Dedifferentiated amniotic fluid mesenchymal stem cell (primary cell): ENCODE measurements at regions not wholly inside any gene's neighbourhood (a gene's known extent, or its start where the extent isn't known, plus 50 kb on each side); places are given as distances from the start of the nearest gene placed in this dataset.
A peak's percentile ranks its signal among the peaks of the same experiment; 100 is the strongest.

Experiments used
- DNase-seq: peaks from one replicate; pipeline ENCODE4 v3.0.0-alpha.2; 2016; ENCODE audit errors: extremely low spot score

- peak; percentile 43 for DNase-seq
Measured at GRCh38 chr21:28464095-28464494, 528.6 kb downstream of the LTN1 start.

- no peak for DNase-seq
Measured at GRCh38 chr21:28459193-28459592, 533.5 kb downstream of the LTN1 start.

- DNase-seq: no peak
Measured at GRCh38 chr21:28458446-28458845, 534.2 kb downstream of the LTN1 start.

- DNase-seq: peak; percentile 31
Measured at GRCh38 chr21:28455253-28455600, 537.5 kb downstream of the LTN1 start.

- peak; percentile 52 for DNase-seq
Measured at GRCh38 chr21:28454564-28455252, 538.0 kb downstream of the LTN1 start.

GRCh38 chr21:28447462-28447861 lies 545.2 kb downstream of the LTN1 start:
- DNase-seq: peak; percentile 86

- peak; percentile 85 for DNase-seq
Measured at GRCh38 chr21:28445141-28445830, 547.4 kb downstream of the LTN1 start.

- no peak for DNase-seq
Measured at GRCh38 chr21:28444557-28444956, 548.1 kb downstream of the LTN1 start.

GRCh38 chr21:28444111-28444510 lies 548.6 kb downstream of the LTN1 start:
- DNase-seq: no peak

GRCh38 chr21:28442624-28443023 lies 550.1 kb downstream of the LTN1 start:
- DNase-seq: peak; percentile 86

GRCh38 chr21:28442085-28442484 lies 550.6 kb downstream of the LTN1 start:
- DNase-seq: no peak

GRCh38 chr21:28439788-28440187 lies 552.9 kb downstream of the LTN1 start:
- peak; percentile 66 for DNase-seq

GRCh38 chr21:28439251-28439650 lies 553.4 kb downstream of the LTN1 start:
- no peak for DNase-seq

GRCh38 chr21:28437061-28437460 lies 555.6 kb downstream of the LTN1 start:
- DNase-seq: no peak

GRCh38 chr21:28436286-28436932 lies 556.3 kb downstream of the LTN1 start:
- no peak for DNase-seq

- DNase-seq: no peak
Measured at GRCh38 chr21:28431527-28432200, 561.0 kb downstream of the LTN1 start.

- peak; percentile 38 for DNase-seq
Measured at GRCh38 chr21:28431022-28431421, 561.7 kb downstream of the LTN1 start.

- peak; percentile 11 for DNase-seq
Measured at GRCh38 chr21:28429161-28429560, 563.5 kb downstream of the LTN1 start.

GRCh38 chr21:28427394-28428022 lies 565.2 kb downstream of the LTN1 start:
- peak; percentile 20 for DNase-seq

- DNase-seq: peak; percentile 14
Measured at GRCh38 chr21:28426545-28426944, 566.1 kb downstream of the LTN1 start.

GRCh38 chr21:28423521-28424190 lies 569.0 kb downstream of the LTN1 start:
- DNase-seq: no peak
